Adrenal gland (tissue), 9 donors: ENCODE measurements at regions not wholly inside any gene's neighbourhood (a gene's known extent, or its start where the extent isn't known, plus 50 kb on each side); places are given as distances from the start of the nearest gene placed in this dataset.

Experiments used
- DNase-seq, 7 donors: peaks; one replicate each; pipeline ENCODE4 v3.0.0-alpha.2; 2019 to 2020
- H3K27ac ChIP-seq, 5 donors: fragments of 200-600 bp; sonication (generic) in 4 of 5; 1 replicate in 3 of 5; 2 replicates in 2 of 5; pipeline versions ENCODE4 v1.5.1 to v1.8.0; 2016 to 2020; ENCODE audit warnings: mild to moderate bottlenecking in 1 of 5
- H3K27me3 ChIP-seq: fragments of 200-600 bp; 2 replicates; pipeline ENCODE4 v1.8.0; 2021
- H3K36me3 ChIP-seq, 2 donors: fragments of 200-600 bp; replicated peaks in 1 of 2; 1 replicate in 1 of 2; 2 replicates in 1 of 2; pipeline versions ENCODE4 v1.5.1 to v1.8.0; 2018 to 2022
- H3K4me1 ChIP-seq, 2 donors: fragments of 200-600 bp; replicated peaks in 1 of 2; 1 replicate in 1 of 2; 2 replicates in 1 of 2; pipeline versions ENCODE4 v1.5.1 to v1.8.0; 2018 to 2021
- H3K4me3 ChIP-seq, 4 donors: fragments of 200-600 bp; sonication (generic) in 3 of 4; one replicate each; pipeline ENCODE4 v1.5.1; 2016 to 2018
- H3K9me3 ChIP-seq, 3 donors: fragments of 200-600 bp; sonication (generic) in 1 of 3; replicated peaks in 1 of 3; 1 replicate in 2 of 3; 2 replicates in 1 of 3; pipeline versions ENCODE4 v1.5.1 to v1.8.0; 2016 to 2021
- POLR2A ChIP-seq, 2 donors: fragments of 450-650 bp; IDR thresholded peaks; one replicate each; pipeline ENCODE4 v1.6.1; 2017; ENCODE audit warnings: antibody characterized with exemption in 2 of 2, mild to moderate bottlenecking in 2 of 2, moderate library complexity in 1 of 2
- WGBS, 4 donors: extraction: QIAGEN DNeasy Blood & Tissue Kit in 2 of 4; methylation state at CpG; one replicate each; pipeline versions ENCODE4 v1.1.5 to v1.1.7; 2013 to 2017; 5-methylcytosine and 5-hydroxymethylcytosine counted together
- intact Hi-C, 2 donors: fragments of 100-400 bp; cut with DNase I; formaldehyde crosslinking; loops; one replicate each; pipeline versions ENCODE4 v1.14.1 to v1.15.0; 2022 to 2023
- TF ChIP-seq, protein P1 (sequence below), 6 experiments: fragments of 450-650 bp in 4 of 6; fragments of 200-600 bp in 2 of 6; sonication (generic) in 1 of 6; IDR thresholded peaks; 1 replicate in 5 of 6; 2 replicates in 1 of 6; pipeline versions ENCODE4 v1.5.1 to v1.8.0; 2016 to 2021; ENCODE audit warnings: antibody characterized with exemption in 6 of 6, mild to moderate bottlenecking in 2 of 6, moderate library complexity in 1 of 6
- donor health status: healthy with polysubstance abuse.
- donor health status: Bipolar disorder and iron deficiency.
- donor health status: DM: yes; HTN: yes; CAD: no.
- donor health status: DM: no; HTN: no; CAD: no.
- donor health status: DM: no; HTN: no; CAD: no.

DNA sequence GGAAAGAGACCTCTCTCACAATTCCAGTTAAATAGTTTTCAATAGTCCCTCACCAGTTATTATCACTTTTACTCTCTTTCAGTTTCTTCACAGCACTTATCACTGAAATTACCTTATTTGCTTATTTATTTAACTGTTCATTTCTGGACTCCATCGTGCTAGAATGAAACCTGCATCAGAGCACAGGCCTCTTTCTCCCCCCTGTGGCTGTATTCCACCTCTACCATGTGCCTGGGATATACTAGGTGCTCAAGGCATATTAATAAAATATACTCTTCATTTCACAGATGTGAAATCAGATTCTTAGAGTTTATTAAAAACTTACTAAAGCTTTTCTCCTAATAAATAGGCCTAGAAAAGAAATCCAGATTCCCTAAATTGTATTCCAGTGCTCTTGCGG is 308.9 kb upstream of the MON1B start:
- no peaks in the 10 kb centered on the region for H3K9me3 ChIP-seq
- no peak for TF ChIP-seq POLR2A (IDR thresholded peaks at IDR 0.05)
- TF ChIP-seq, protein P1, sequence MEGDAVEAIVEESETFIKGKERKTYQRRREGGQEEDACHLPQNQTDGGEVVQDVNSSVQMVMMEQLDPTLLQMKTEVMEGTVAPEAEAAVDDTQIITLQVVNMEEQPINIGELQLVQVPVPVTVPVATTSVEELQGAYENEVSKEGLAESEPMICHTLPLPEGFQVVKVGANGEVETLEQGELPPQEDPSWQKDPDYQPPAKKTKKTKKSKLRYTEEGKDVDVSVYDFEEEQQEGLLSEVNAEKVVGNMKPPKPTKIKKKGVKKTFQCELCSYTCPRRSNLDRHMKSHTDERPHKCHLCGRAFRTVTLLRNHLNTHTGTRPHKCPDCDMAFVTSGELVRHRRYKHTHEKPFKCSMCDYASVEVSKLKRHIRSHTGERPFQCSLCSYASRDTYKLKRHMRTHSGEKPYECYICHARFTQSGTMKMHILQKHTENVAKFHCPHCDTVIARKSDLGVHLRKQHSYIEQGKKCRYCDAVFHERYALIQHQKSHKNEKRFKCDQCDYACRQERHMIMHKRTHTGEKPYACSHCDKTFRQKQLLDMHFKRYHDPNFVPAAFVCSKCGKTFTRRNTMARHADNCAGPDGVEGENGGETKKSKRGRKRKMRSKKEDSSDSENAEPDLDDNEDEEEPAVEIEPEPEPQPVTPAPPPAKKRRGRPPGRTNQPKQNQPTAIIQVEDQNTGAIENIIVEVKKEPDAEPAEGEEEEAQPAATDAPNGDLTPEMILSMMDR (IDR thresholded peaks at IDR 0.05): no peak

DNA sequence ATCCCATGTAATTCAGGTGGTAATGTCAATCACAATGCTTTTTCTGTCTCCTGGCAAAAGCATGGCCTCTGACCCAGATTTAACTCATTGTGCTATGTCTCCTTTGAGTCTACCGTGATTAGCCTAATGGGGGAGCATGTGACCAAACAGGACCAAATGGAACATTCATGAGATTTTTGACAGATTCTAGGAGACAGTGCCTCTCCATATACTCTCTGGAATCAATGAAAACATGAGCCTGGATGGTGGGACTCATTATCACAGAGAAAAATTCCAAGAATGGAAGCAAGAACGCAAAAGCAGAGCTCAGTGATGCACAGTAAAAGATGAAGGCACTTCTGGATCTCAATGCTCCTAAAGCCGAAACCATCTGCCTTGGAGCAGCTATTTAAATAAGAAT is 307.9 kb upstream of the MON1B start:
- 91 to 93% (median 92%) methylated on average over 2 to 3 of the region's 3 CpGs for WGBS, 4 donors
- Histone ChIP-seq H3K36me3 (no peaks in the 10 kb centered on the region), H3K27me3 (no peaks in the 10 kb centered on the region), H3K9me3 (no peaks in the 10 kb centered on the region), H3K4me1 (no peaks in the 10 kb centered on the region), H3K4me3 (no peak overlapping the region), H3K27ac (no peak overlapping the region)
- intact Hi-C loops: no loop called here
- no peak for DNase-seq
- TF ChIP-seq POLR2A (IDR thresholded peaks at IDR 0.05): no peak
- TF ChIP-seq, protein P1 (IDR thresholded peaks at IDR 0.05): no peak

More for the DNA sequence above, 308.9 kb upstream of the MON1B start:
- intact Hi-C loops: no loop called here
- Histone ChIP-seq H3K36me3 (no peaks in the 10 kb centered on the region), H3K27me3 (no peaks in the 10 kb centered on the region), H3K4me3 (no peak overlapping the region), H3K27ac (no peak overlapping the region), H3K4me1 (no peaks in the 10 kb centered on the region)
- WGBS, 4 donors: 79 to 83% (median 81%) methylated on average over 2 of the region's 2 CpGs
- no peak for DNase-seq

DNA sequence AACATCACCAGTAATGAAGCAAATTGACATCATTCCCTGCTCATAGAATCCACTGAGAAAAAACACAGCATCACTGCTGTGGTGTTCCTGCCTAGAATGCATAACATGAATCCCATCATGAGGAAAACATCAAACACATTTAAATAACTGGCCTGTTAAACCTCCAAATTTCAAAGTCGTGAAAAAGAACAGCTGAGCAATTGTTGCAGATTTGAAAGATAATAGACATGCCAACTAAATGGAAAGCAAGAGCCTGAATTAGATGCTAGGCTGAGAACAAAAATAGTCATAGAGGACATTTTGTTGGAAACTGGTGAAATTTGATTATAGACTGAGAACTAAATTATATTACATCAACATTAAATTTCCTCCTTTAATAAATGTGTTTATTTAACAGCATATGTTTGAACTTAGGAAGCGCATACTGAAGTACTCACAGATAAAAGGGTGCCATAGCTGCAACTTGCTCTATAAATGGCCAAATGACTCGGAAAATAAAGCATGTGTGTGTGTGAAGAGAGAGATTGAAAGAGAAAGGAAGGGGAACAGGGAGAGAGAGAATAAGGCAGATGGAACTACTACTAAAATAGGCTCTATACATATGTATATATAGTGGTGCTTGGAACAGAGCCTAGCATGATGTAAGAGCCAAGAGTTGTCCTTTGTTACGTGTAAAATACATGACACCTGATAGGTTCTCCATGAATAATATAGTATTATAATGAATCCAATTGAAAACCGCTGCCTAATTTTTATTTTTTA is 305.0 kb upstream of the MON1B start:
- H3K9me3 ChIP-seq: no peaks in the 10 kb centered on the region
- H3K36me3 ChIP-seq: no peaks in the 10 kb centered on the region
- H3K4me1 ChIP-seq: no peaks in the 10 kb centered on the region
- no peak for TF ChIP-seq POLR2A (IDR thresholded peaks at IDR 0.05)
- TF ChIP-seq, protein P1 (IDR thresholded peaks at IDR 0.05): no peak
- WGBS, 4 donors: 75 to 77% (median 76%) methylated on average over 5 of the region's 5 CpGs
- DNase-seq: no peak
- intact Hi-C loops: no loop called here
- no peaks in the 10 kb centered on the region for H3K27me3 ChIP-seq
- H3K4me3 ChIP-seq: no peak overlapping the region
- no peak overlapping the region for H3K27ac ChIP-seq

DNA sequence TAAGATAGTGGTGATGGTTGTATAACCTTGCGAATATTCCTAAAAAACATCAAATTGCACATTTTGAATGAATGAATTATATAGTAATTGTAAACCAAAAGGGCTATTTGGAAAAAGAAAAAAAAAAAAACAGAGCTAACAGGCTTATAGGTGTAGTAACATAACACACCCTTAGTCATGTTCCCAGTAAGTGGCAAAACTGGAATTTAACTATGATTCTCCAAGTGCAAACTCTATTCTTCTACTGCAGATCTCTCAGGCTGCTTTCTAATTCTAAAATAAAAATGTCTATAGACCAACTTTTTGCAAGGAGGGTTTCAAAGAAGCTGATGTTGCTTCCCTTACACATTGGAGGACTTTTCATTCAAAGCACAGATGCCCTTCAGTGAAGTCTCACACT is 293.2 kb upstream of the MON1B start:
- TF ChIP-seq POLR2A (IDR thresholded peaks at IDR 0.05): no peak
- TF ChIP-seq, protein P1 (IDR thresholded peaks at IDR 0.05): no peak
- peaks cover 4% of the 10 kb centered on the region in 2 donors for H3K4me1 ChIP-seq
- H3K27me3 ChIP-seq: no peaks in the 10 kb centered on the region
- WGBS, 4 donors: 94 to 100% (median 96%) methylated on average over 1 of the region's 1 CpG
- no peak overlapping the region for H3K4me3 ChIP-seq
- intact Hi-C loops: loop anchor here in 1 of 2 donors (10.0 kb wide), 1 partner anchor 63 kb away; no protein-coding TSS in a partner anchor
- no peaks in the 10 kb centered on the region for H3K36me3 ChIP-seq
- no peak overlapping the region for H3K27ac ChIP-seq
- DNase-seq: no peak
- no peaks in the 10 kb centered on the region for H3K9me3 ChIP-seq
